MCF 10A (cell line): ENCODE measurements at regions not wholly inside any gene's neighbourhood (a gene's known extent, or its start where the extent isn't known, plus 50 kb on each side); places are given as distances from the start of the nearest gene placed in this dataset.

Source experiments
- BruUV-seq: library from RNA; stranded (reverse); fragments of 400-500 nt; replicated peaks from 2 replicates; lab custom pipeline; 2021; lab: Mats Ljungman, UMichigan
- CTCF ChIA-PET: fragments of 300-600 bp; sonication (Branson Sonifier 250); formaldehyde crosslinking; extraction: SDS; loops from one replicate; lab custom pipeline; 2021; ENCODE audit warnings: antibody characterized with exemption, inconsistent platforms; lab: Yijun Ruan, JAX
- POLR2A ChIA-PET: fragments of 300-600, 350-650 bp; sonication (Branson Sonifier 250); formaldehyde crosslinking; extraction: SDS; loops from one replicate; lab custom pipeline; 2020; ENCODE audit warnings: antibody characterized with exemption, inconsistent platforms; lab: Yijun Ruan, JAX
- DNase-seq: peaks from one replicate; pipeline ENCODE4 v3.0.0-alpha.2; 2018; ENCODE audit not compliant: unreplicated experiment
- H3K27ac Mint-ChIP-seq: one replicate; pipeline ENCODE4 v1.8.0; 2022; ENCODE audit warnings: mild to moderate bottlenecking, low read depth, mixed read lengths; ENCODE audit not compliant: unreplicated experiment
- H3K27me3 Mint-ChIP-seq: one replicate; pipeline ENCODE4 v1.8.0; 2022; ENCODE audit warnings: mixed read lengths; ENCODE audit not compliant: insufficient read depth, unreplicated experiment
- H3K36me3 Mint-ChIP-seq: one replicate; pipeline ENCODE4 v1.8.0; 2022; ENCODE audit warnings: mild to moderate bottlenecking, moderate library complexity, mixed read lengths; ENCODE audit not compliant: insufficient read depth, unreplicated experiment
- H3K4me1 Mint-ChIP-seq: one replicate; pipeline ENCODE4 v1.8.0; 2022; ENCODE audit warnings: mixed read lengths; ENCODE audit not compliant: insufficient read depth, unreplicated experiment
- H3K4me3 Mint-ChIP-seq: one replicate; pipeline ENCODE4 v1.8.0; 2022; ENCODE audit warnings: mild to moderate bottlenecking, moderate library complexity, mixed read lengths; ENCODE audit not compliant: unreplicated experiment
- H3K9me3 Mint-ChIP-seq: one replicate; pipeline ENCODE4 v1.8.0; 2022; ENCODE audit warnings: mixed read lengths; ENCODE audit not compliant: unreplicated experiment
- CTCF ChIP-seq: fragments of 200-600 bp; IDR thresholded peaks from one replicate; pipeline ENCODE4 v1.8.0; 2022; ENCODE audit warnings: antibody characterized with exemption, mild to moderate bottlenecking; ENCODE audit not compliant: unreplicated experiment
- intact Hi-C: fragments of 100-400 bp; cut with micrococcal nuclease; formaldehyde crosslinking; loops from 2 replicates; pipeline ENCODE4 v1.14.1; 2022

DNA sequence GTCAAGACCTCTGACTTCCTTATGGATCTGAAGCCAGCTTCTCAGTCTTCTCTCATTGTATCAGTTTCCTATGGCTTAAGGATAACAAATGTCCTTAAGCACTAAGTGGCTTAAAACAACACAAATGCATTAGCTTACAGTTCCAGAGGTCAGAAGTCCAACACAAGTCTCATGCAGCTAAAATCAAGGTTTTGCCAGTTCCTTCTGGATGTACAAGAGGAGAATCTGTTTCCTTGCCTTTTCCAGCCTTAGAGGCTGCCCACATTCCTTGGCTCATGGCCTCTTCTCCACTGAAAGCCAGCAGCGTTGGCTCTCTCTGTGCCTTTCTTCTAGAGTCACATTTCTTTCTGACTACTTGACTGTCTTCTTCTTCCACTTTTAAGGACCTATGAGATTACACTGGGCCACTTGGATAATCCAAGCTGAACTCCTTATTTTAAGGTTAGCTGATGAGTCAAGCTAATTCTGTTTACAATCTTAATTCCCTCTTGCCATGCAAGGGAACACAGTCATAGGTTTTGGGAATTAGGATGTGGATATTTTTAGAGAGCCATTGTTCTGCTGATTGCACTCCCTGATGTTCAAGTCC lies 179.0 kb downstream of the BCAS1 start:
- ChIA-PET CTCF (interaction anchor here (0.7 to 1.6 kb wide), 9 partner anchors 10 to 1580 kb away, joined by 3 to 6 read pairs (median 3); no protein-coding TSS in a partner anchor), POLR2A (interaction anchor here (0.6 to 1.3 kb wide), 8 partner anchors 10 to 1640 kb away, joined by 3 read pairs; no protein-coding TSS in a partner anchor)
- Mint-ChIP-seq H3K27me3 (no peaks in the 10 kb centered on the region), H3K27ac (no peak overlapping the region), H3K4me3 (no peak overlapping the region), H3K36me3 (no peaks in the 10 kb centered on the region), H3K4me1 (peaks cover 15% of the 10 kb centered on the region), H3K9me3 (no peaks in the 10 kb centered on the region)
- no TSS peak for BruUV-seq
- TF ChIP-seq CTCF: no peak
- DNase-seq: no peak
- intact Hi-C loops: no loop called here

DNA sequence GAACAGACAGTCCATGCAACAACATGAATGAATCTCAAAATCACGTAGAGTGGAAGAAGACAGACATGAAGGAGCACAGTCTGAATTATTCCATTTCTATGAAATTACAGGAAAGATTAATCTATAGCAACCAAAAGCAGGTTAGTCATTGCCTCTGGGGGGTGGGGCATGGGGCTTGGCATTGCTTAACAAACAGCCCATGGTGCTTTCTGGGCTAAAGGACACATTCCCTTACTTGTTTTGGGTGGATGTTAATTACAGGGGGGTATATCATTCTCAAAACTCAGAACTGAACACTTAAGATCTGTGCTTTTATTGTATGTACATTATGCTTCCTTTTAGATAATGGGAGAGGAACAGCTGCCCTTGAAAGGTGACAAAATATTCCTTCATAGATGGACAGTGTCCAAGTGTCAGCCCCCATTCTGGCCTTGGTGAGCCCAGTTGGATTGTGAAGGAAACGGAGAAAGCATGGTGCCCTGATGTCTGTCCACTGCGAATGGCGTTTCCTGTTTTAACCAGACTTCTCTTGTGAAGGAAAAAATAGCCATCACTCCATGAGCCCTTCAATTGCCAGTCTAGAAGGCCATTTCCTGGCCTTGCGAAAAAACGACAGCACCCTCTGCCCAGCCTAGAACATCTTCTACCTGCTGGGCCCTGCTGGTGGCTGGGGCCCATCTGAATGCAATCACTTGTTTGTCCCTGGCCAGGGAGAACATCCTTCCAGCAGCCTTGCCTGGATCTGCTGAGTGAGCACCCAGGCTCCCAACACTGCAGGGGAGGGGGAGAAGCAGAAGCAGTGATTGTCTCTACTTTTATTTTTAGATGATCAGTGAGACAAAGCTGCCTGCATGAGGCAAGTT lies 179.7 kb downstream of the BCAS1 start:
- Mint-ChIP-seq H3K9me3 (no peaks in the 10 kb centered on the region), H3K27me3 (no peaks in the 10 kb centered on the region), H3K4me3 (no peak overlapping the region), H3K27ac (no peak overlapping the region), H3K4me1 (peaks cover 15% of the 10 kb centered on the region), H3K36me3 (no peaks in the 10 kb centered on the region)
- no TSS peak for BruUV-seq
- intact Hi-C loops: no loop called here
- TF ChIP-seq CTCF: no peak
- POLR2A ChIA-PET: interaction anchor here (0.6 to 1.2 kb wide), 5 partner anchors 18 to 269 kb away, joined by 3 read pairs; no protein-coding TSS in a partner anchor
- DNase-seq: peak; percentile 36
- CTCF ChIA-PET: interaction anchor here (1.1 to 1.5 kb wide), 3 partner anchors 10 to 1579 kb away, joined by 3 to 4 read pairs (median 3); no protein-coding TSS in a partner anchor

DNA sequence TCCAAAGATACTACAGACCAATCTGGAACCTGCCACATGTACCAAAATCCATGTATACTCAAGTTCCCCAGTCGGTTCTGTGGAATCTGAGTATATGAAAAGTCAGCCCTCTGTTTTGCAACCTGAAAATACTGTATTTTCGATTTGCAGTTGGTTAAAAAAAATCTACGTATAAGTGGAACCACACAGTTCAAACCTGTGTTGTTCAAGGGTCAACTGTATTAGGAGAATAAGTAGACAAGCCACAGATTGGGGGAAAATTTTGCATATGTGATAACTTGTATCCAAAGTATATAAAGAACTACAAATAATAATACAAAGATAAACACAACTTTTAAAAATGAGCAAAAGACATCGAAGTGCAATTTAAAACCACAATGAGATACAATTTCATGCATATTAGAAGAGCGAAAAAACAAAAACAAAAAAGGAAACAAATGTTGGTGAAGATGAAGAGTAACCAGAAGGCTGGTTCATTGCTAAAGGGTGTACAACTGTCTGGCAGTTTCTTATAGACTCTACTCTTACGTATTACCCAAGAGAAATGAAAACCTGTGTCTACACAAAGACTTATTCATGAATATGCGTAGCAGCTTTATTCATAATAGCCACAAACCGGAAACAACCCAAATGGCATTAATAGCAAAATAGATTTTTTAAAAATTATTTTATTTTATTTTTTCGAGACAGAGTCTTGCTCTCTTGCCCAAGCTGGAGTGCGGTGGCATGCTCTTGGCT lies 180.8 kb downstream of the BCAS1 start:
- no peak for TF ChIP-seq CTCF
- no peak for DNase-seq
- CTCF ChIA-PET: no interaction called here
- H3K27ac Mint-ChIP-seq: no peak overlapping the region
- no peaks in the 10 kb centered on the region for H3K27me3 Mint-ChIP-seq
- H3K9me3 Mint-ChIP-seq: no peaks in the 10 kb centered on the region
- intact Hi-C loops: no loop called here
- H3K4me3 Mint-ChIP-seq: no peak overlapping the region
- POLR2A ChIA-PET: interaction anchor here (0.6 to 1.0 kb wide), 2 partner anchors 10 to 39 kb away, joined by 3 to 4 read pairs; no protein-coding TSS in a partner anchor
- H3K36me3 Mint-ChIP-seq: no peaks in the 10 kb centered on the region
- H3K4me1 Mint-ChIP-seq: peaks cover 15% of the 10 kb centered on the region
- no TSS peak for BruUV-seq
